Epithelial cell of esophagus (primary cell): ENCODE measurements at regions not wholly inside any gene's neighbourhood (a gene's known extent, or its start where the extent isn't known, plus 50 kb on each side); places are given as distances from the start of the nearest gene placed in this dataset.

Source experiments
- DNase-seq: peaks from one replicate; pipeline ENCODE4 v3.0.0; 2010; ENCODE audit warnings: low read depth
- H3K4me3 ChIP-seq: 2 replicates; pipeline ENCODE4 v1.5.1; 2011; ENCODE audit warnings: mild to moderate bottlenecking, low read length, control low read depth
- TF ChIP-seq, protein P1 (sequence below): IDR thresholded peaks from 2 replicates; pipeline ENCODE4 v1.5.1; 2011; ENCODE audit warnings: low read depth, mild to moderate bottlenecking, low read length, control low read depth, inconsistent platforms; ENCODE audit not compliant: insufficient read depth; ENCODE audit errors: missing control alignments

DNA sequence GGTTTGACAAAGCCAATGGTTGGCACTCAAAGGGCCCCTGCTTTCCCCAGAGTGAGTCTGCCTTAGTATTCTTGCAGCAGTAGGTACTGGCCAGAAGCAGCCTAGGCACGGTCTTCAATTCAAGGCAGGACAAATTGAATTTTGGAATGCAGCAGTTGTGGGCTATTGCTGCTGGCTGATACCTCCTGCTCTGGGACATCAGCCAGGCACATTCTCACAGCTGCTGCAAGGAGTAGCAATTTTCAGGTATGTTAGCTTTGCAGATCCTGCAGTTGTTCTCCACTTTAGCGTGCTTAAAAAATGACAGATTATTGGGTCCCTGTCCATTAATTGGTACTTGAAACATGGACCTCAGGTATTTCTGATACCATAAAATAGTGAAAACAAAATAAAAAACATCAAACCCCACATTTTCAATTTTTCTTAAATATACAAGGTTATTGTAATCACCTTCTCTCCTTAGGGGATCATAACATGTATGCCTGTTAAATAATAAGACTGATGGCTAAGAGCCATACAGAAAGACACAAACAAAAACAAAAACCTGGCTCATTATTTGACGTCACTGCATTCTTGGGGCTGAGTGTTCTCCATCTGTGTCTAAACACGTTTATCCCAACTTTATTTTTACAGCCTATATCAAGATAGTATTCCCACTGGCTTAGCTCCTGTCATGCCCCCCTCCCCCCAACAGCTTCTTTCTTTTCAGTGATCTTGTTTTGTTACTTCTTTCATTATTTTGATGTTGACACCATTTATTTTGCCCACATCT, 85.1 kb upstream of the CARD18 start:
- DNase-seq: peak; percentile 72
- TF ChIP-seq, protein P1, sequence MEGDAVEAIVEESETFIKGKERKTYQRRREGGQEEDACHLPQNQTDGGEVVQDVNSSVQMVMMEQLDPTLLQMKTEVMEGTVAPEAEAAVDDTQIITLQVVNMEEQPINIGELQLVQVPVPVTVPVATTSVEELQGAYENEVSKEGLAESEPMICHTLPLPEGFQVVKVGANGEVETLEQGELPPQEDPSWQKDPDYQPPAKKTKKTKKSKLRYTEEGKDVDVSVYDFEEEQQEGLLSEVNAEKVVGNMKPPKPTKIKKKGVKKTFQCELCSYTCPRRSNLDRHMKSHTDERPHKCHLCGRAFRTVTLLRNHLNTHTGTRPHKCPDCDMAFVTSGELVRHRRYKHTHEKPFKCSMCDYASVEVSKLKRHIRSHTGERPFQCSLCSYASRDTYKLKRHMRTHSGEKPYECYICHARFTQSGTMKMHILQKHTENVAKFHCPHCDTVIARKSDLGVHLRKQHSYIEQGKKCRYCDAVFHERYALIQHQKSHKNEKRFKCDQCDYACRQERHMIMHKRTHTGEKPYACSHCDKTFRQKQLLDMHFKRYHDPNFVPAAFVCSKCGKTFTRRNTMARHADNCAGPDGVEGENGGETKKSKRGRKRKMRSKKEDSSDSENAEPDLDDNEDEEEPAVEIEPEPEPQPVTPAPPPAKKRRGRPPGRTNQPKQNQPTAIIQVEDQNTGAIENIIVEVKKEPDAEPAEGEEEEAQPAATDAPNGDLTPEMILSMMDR: no peak
- H3K4me3 ChIP-seq: no peak overlapping the region

DNA sequence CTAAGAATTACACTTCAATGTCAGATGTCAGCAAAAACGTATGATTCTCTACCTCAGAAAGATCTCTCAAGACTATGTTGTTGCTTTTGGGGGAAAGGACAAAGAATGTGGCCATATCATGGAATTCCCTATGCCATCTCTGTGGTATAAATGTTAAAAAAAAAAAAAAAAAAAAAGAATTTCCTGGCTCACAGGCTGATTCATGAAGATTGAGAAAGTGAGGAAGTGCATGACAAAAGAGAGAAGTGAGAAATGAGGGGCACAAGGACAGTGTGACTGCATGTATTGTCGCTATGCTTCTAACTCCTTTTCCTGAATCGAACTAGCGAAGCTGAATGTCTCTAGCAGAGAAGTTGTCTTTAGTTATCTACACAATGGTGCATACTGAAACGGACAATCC, 80.6 kb upstream of the CARD18 start:
- no peak overlapping the region for H3K4me3 ChIP-seq
- no peak for DNase-seq
- TF ChIP-seq, protein P1: no peak

DNA sequence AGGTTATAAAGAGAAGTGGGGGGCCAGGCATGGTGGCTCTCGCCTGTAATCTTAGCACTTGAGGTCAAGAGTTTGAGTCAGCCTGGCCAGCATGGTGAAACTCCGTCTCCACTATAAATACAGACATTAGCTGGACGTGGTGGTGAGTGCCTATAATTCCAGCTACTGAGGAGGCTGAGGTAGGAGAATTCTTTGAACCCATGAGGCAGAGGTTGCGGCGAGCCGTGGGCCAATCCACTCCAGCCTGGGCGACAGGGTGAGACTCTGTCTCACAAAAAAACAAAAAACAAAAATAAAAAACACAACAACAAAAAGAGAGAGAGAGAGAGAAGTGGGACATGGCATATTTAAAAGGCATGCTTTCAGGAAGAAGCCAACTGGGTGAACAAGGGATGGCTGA, 80.1 kb upstream of the CARD18 start:
- DNase-seq: no peak
- TF ChIP-seq, protein P1: no peak

DNA sequence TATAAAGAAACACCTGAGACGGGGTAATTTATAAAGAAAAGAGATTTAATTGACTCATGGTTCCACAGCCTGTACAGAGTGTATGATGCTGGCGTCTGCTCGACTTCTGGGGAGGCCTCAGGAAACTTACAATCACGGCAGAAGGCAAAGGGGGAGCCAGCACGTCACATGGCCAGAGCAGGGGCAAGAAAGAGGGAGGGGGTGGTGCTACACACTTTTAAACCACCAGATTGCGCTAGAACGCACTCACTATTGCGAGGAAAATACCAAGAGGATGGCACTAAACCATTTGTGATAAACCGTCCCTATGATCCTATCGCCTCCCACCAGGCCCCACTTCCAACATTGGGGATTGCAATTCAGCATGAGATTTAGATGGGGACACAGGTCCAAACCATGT, 79.7 kb upstream of the CARD18 start:
- no peak for DNase-seq
- TF ChIP-seq, protein P1: no peak
- no peak overlapping the region for H3K4me3 ChIP-seq

More for the DNA sequence above, 80.1 kb upstream of the CARD18 start:
- H3K4me3 ChIP-seq: no peak overlapping the region

DNA sequence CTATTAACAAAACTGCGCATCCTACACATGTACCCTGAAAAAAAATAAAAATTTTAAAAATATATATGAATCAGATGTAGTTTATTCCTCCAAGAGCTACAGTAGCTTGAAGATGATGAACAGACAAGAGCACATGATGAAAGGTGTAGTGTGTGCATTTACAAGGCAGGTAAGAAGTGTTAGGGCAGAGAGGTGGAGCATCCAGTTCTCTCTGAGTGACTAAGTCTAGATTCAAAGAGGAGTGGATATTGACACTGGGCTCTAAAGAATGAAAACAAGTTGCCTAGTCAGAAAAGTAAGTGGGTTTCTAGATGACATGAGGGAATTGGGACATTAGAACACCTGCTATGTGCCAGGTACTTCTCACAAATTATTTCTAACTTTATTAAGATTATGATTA, 76.0 kb upstream of the CARD18 start:
- DNase-seq: peak; percentile 53
- H3K4me3 ChIP-seq: no peak overlapping the region
- TF ChIP-seq, protein P1: no peak

DNA sequence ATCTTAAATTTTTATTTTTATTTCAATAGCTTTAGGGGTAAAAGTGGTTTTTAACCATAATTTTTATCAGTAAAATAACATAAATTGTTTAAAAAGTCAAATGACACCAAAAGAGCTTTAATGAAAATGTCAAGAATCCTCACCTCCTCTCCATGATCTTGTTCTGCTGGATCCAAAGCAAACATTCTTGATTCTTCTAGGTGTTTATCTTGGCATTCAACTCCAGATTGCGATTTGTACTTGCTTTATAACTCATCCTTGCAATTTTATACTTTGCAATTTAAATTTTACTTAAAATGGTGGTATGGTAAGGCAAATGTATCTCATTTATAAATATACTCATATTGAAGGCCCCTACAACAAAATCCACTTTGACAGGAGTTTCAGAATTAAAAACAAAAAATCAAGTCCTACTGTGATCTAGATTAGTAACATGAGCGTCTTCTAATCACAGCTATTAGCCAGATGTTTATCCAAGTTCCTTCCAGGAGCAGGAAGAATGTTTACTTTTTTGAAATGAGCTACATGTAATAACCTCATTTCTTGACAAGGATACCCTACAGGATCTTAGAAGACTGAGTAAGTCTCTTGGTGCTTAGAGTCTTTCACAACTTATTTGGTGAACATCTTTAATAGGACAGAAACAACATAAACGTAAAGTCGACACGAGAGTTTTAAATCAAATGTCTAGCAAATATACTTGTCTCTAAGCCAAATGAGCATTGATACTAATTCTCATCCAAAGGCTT, 72.4 kb upstream of the CARD18 start:
- TF ChIP-seq, protein P1: no peak
- H3K4me3 ChIP-seq: no peak overlapping the region
- no peak for DNase-seq

DNA sequence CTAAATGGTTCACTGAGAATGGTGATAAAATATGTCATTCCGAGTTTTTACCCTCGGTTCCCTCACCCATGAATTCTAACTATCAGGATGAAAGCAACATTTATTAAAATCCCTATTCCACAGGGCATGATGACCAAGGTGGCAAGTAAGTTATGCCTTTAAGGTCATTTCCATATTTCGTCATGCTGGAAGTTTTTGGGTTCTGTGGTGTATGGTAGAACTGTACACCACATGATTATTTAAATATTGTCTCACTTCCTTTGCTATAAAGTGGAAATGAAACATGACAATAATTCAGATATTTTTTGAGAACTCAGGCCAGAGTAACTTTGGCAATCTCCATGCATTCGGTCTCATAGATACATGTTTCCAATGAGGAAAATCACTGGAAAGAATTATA, 68.5 kb upstream of the CARD18 start:
- DNase-seq: no peak
- TF ChIP-seq, protein P1: no peak
- no peak overlapping the region for H3K4me3 ChIP-seq
